Vagina (tissue), 2 donors: ENCODE measurements at regions not wholly inside any gene's neighbourhood (a gene's known extent, or its start where the extent isn't known, plus 50 kb on each side); places are given as distances from the start of the nearest gene placed in this dataset.

Experiments
- DNase-seq, 2 donors: peaks; one replicate each; pipeline ENCODE4 v3.0.0-alpha.2; 2017; ENCODE audit errors: extremely low spot score in 2 of 2
- H3K27ac ChIP-seq: fragments of 200-600 bp; sonication (generic); one replicate; pipeline ENCODE4 v1.5.1; 2019
- H3K27me3 ChIP-seq: fragments of 200-600 bp; sonication (generic); one replicate; pipeline ENCODE4 v1.5.1; 2019
- H3K36me3 ChIP-seq, 2 donors: fragments of 200-600 bp; sonication (generic); one replicate each; pipeline ENCODE4 v1.5.1; 2017 to 2019
- H3K4me1 ChIP-seq: fragments of 200-600 bp; sonication (generic); one replicate; pipeline ENCODE4 v1.5.1; 2019
- H3K4me3 ChIP-seq, 2 donors: fragments of 200-600 bp; sonication (generic); 1 replicate in 1 of 2; 2 replicates in 1 of 2; pipeline ENCODE4 v1.5.1; 2016 to 2019
- H3K9me3 ChIP-seq: fragments of 200-600 bp; sonication (generic); one replicate; pipeline ENCODE4 v1.5.1; 2019
- CTCF ChIP-seq, 3 experiments: fragments of 450-650 bp in 2 of 3; fragments of 200-600 bp in 1 of 3; sonication (generic) in 1 of 3; IDR thresholded peaks; one replicate each; pipeline ENCODE4 v1.5.1; 2017 to 2019; ENCODE audit warnings: antibody characterized with exemption in 3 of 3, mild to moderate bottlenecking in 2 of 3, moderate library complexity in 2 of 3
- POLR2A ChIP-seq, 2 donors: fragments of 450-650 bp; IDR thresholded peaks; one replicate each; pipeline ENCODE4 v1.6.1; 2017; ENCODE audit warnings: antibody characterized with exemption in 2 of 2, mild to moderate bottlenecking in 2 of 2, moderate library complexity in 2 of 2
- POLR2AphosphoS5 ChIP-seq, 2 donors: sonication (generic); formaldehyde crosslinking; IDR thresholded peaks; one replicate each; pipeline ENCODE4 v1.9.0; 2017; ENCODE audit warnings: antibody characterized with exemption in 2 of 2, mild to moderate bottlenecking in 2 of 2, low read depth in 1 of 2; ENCODE audit not compliant: insufficient read depth in 1 of 2
- intact Hi-C: fragments of 100-400 bp; cut with DNase I; formaldehyde crosslinking; loops from one replicate; pipeline ENCODE4 v1.15.1; 2023

DNA sequence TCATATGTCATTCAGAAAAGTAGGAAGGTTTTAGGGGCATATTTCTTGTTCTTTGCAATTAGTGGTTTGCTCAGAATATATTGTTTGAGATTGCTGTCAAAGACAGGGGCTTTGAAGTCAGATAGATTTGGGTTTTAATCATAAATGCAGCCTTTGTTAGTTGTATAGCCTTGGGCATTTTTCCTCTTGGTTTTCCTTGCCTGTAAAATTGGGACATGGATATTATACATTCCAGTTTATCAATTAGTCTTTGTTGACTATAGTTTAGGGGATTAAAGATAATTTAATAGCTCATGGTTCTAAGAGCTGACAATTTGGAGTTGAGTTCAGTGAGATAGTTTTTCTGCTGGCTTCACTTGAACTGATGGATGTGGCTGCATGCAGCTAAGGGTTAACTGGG is 88.9 kb downstream of the DMAC1 start:
- no peak for DNase-seq
- Histone ChIP-seq H3K9me3 (no peaks in the 10 kb centered on the region), H3K4me3 (no peak overlapping the region), H3K36me3 (no peaks in the 10 kb centered on the region), H3K27ac (no peak overlapping the region), H3K27me3 (no peaks in the 10 kb centered on the region), H3K4me1 (no peaks in the 10 kb centered on the region)
- TF ChIP-seq POLR2A (IDR thresholded peaks at IDR 0.05) (no peak), POLR2AphosphoS5 (IDR thresholded peaks at IDR 0.05; ENCODE audit: insufficient read depth in 1 of 2, low read depth in 1 of 2) (no peak), CTCF (IDR thresholded peaks at IDR 0.05) (no peak)
- intact Hi-C loops: no loop called here

DNA sequence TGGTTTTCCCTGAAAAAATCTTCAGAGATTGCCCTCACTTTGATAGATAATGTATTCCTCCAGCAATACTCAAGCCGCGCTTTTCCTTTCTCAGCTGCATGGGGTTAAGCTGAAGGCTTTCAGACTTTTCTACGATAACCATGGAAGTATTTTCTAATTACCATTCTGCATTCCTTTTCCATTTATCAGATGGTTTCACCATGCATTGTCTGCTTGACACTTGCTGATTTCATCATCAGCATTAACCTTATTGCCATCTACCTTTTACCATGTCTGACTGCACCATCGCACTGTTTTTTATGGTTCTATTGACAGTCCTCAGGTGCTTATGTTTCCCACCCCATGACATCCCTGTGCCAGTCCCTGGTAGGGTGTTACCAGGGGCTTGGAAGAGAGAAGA is 91.6 kb downstream of the DMAC1 start:
- no peak overlapping the region for H3K4me3 ChIP-seq
- no peak for TF ChIP-seq POLR2AphosphoS5 (IDR thresholded peaks at IDR 0.05; ENCODE audit: insufficient read depth in 1 of 2, low read depth in 1 of 2)
- no peak for TF ChIP-seq CTCF (IDR thresholded peaks at IDR 0.05)
- no peak for TF ChIP-seq POLR2A (IDR thresholded peaks at IDR 0.05)
- H3K4me1 ChIP-seq: no peaks in the 10 kb centered on the region
- no peaks in the 10 kb centered on the region for H3K36me3 ChIP-seq
- intact Hi-C loops: no loop called here
- H3K27me3 ChIP-seq: no peaks in the 10 kb centered on the region
- H3K27ac ChIP-seq: no peak overlapping the region
- no peak for DNase-seq
- H3K9me3 ChIP-seq: no peaks in the 10 kb centered on the region

DNA sequence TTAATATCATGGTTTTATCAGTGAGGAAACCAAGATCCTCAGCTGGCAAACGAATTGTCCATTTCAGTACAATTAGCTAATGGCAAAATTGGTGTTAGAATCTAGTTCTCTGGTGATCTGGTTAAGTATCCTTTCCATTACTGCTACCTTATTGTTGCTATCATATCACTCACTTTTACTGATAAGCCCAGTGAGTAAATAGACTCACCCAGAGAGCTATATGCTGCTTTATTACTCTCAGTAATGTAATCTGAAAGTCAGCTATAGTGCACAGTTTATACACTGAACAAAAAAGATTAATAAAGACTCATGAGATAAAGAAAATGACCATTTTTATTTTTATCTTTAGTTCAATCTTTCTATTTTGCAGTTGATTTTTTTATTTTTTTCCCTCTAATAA is 95.0 kb downstream of the DMAC1 start:
- Histone ChIP-seq H3K9me3 (no peaks in the 10 kb centered on the region), H3K27ac (no peak overlapping the region), H3K36me3 (no peaks in the 10 kb centered on the region), H3K4me1 (no peaks in the 10 kb centered on the region), H3K4me3 (no peak overlapping the region), H3K27me3 (no peaks in the 10 kb centered on the region)
- intact Hi-C loops: no loop called here
- no peak for DNase-seq
- TF ChIP-seq POLR2AphosphoS5 (IDR thresholded peaks at IDR 0.05; ENCODE audit: insufficient read depth in 1 of 2, low read depth in 1 of 2) (no peak), CTCF (IDR thresholded peaks at IDR 0.05) (no peak), POLR2A (IDR thresholded peaks at IDR 0.05) (no peak)

DNA sequence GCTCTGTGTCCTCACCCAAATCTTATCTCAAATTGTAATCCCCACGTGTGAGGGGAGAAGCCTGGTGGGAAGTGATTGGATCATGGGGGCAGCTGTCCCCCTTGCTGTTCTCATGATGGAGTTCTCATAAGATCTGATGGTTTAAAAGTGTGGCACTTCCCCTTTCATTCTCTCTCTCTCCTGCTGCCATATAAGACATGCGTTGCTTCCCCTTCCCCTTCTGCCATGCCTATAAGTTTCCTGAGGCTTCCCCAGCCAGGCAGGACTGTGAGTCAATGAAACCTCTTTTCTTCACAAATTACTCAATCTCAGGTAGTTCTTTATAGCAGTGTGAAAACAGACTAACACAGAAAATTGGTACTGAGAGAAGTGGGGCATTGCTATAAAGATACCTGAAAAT is 107.7 kb downstream of the DMAC1 start:
- no peaks in the 10 kb centered on the region for H3K9me3 ChIP-seq
- H3K27me3 ChIP-seq: no peaks in the 10 kb centered on the region
- intact Hi-C loops: no loop called here
- H3K27ac ChIP-seq: no peak overlapping the region
- DNase-seq: no peak
- H3K4me3 ChIP-seq: no peak overlapping the region
- H3K4me1 ChIP-seq: no peaks in the 10 kb centered on the region
- TF ChIP-seq POLR2A (IDR thresholded peaks at IDR 0.05) (no peak), POLR2AphosphoS5 (IDR thresholded peaks at IDR 0.05; ENCODE audit: insufficient read depth in 1 of 2, low read depth in 1 of 2) (no peak), CTCF (IDR thresholded peaks at IDR 0.05) (no peak)
- H3K36me3 ChIP-seq: no peaks in the 10 kb centered on the region

- intact Hi-C loops: no loop called here
- Histone ChIP-seq H3K4me3 (no peak overlapping the region), H3K4me1 (no peaks in the 10 kb centered on the region), H3K36me3 (no peaks in the 10 kb centered on the region), H3K27ac (no peak overlapping the region), H3K27me3 (no peaks in the 10 kb centered on the region), H3K9me3 (no peaks in the 10 kb centered on the region)
- TF ChIP-seq CTCF (IDR thresholded peaks at IDR 0.05): no peak
- no peak for TF ChIP-seq POLR2A (IDR thresholded peaks at IDR 0.05)
- no peak for TF ChIP-seq POLR2AphosphoS5 (IDR thresholded peaks at IDR 0.05; ENCODE audit: insufficient read depth in 1 of 2, low read depth in 1 of 2)
- DNase-seq: no peak
Measured at GRCh38 chr9:7690014-7690413, 109.6 kb downstream of the DMAC1 start.
